Endothelial cell of umbilical vein (primary cell): ENCODE measurements at regions not wholly inside any gene's neighbourhood (a gene's known extent, or its start where the extent isn't known, plus 50 kb on each side); places are given as distances from the start of the nearest gene placed in this dataset.

ENCODE experiments used
- BruUV-seq: library from RNA; stranded (reverse); fragments of 400-500 nt; replicated peaks from 2 replicates; lab custom pipeline; 2021; lab: Mats Ljungman, UMichigan
- CTCF ChIA-PET: fragments of 300-600, 350-600 bp; sonication (Branson Sonifier 250); formaldehyde crosslinking; loops from one replicate; lab custom pipeline; 2021; ENCODE audit warnings: antibody characterized with exemption, inconsistent platforms; lab: Charles Lee
- POLR2A ChIA-PET: fragments of 300-600, 350-600 bp; sonication (Branson Sonifier 250); formaldehyde crosslinking; loops from one replicate; lab custom pipeline; 2021; ENCODE audit warnings: antibody characterized with exemption, inconsistent platforms; lab: Charles Lee
- DNase-seq: peaks from one replicate; pipeline ENCODE4 v3.0.0-alpha.2; 2011; ENCODE audit warnings: low read depth, low spot score
- FAIRE-seq: peaks from 2 replicates; lab custom pipeline; 2011; peaks lifted over from hg19 to GRCh38; lab: Jason Lieb, UNC
- H2AFZ ChIP-seq: 2 replicates; pipeline ENCODE4 v1.6.0; 2012; ENCODE audit warnings: low read depth, low read length, control low read depth, inconsistent platforms
- H3K27ac ChIP-seq: 2 replicates; pipeline ENCODE4 v1.5.1; 2011; ENCODE audit warnings: low read depth, mild to moderate bottlenecking, control low read depth, low read length, moderate library complexity; ENCODE audit not compliant: insufficient read depth
- H3K27me3 ChIP-seq, 2 experiments: 2 replicates each; pipeline versions ENCODE4 v1.6.0 to v1.6.1; 2011; ENCODE audit warnings: low read length in 2 of 2, mixed read lengths in 1 of 2; ENCODE audit not compliant: control insufficient read depth in 2 of 2, insufficient read depth in 2 of 2
- H3K36me3 ChIP-seq, 2 experiments: 2 replicates in 1 of 2; 3 replicates in 1 of 2; pipeline ENCODE4 v1.5.1; 2011; ENCODE audit warnings: low read length in 2 of 2, mild to moderate bottlenecking in 1 of 2, moderate library complexity in 1 of 2; ENCODE audit not compliant: control insufficient read depth in 2 of 2, insufficient read depth in 2 of 2; ENCODE audit errors: extremely low read depth in 1 of 2
- H3K4me1 ChIP-seq: 3 replicates; pipeline ENCODE4 v1.5.1; 2011; ENCODE audit warnings: mild to moderate bottlenecking, low read length; ENCODE audit not compliant: control insufficient read depth, insufficient read depth; ENCODE audit errors: extremely low read depth
- H3K4me2 ChIP-seq: 2 replicates; pipeline ENCODE4 v1.6.1; 2011; ENCODE audit warnings: low read length, control low read depth, mixed read lengths; ENCODE audit not compliant: insufficient read depth
- H3K4me3 ChIP-seq, 3 experiments: fragments of 200-600 bp in 1 of 3; sonication (generic), shearing (Covaris generic) in 1 of 3; replicated peaks in 1 of 3; 2 replicates each; pipeline ENCODE4 v1.5.1; 2011 to 2016; ENCODE audit warnings: control low read depth in 3 of 3, low read length in 3 of 3, mild to moderate bottlenecking in 2 of 3, inconsistent platforms in 1 of 3, low read depth in 1 of 3, moderate library complexity in 1 of 3; ENCODE audit not compliant: insufficient read depth in 1 of 3
- H3K79me2 ChIP-seq: 2 replicates; pipeline ENCODE4 v1.6.0; 2012; ENCODE audit warnings: low read length, inconsistent platforms; ENCODE audit not compliant: control insufficient read depth, insufficient read depth
- H3K9ac ChIP-seq: replicated peaks from 2 replicates; pipeline ENCODE3; 2011; ENCODE audit warnings: low read length, control low read depth; ENCODE audit not compliant: insufficient read depth; ENCODE audit errors: extremely low read depth
- H3K9me1 ChIP-seq: replicated peaks from 3 replicates; pipeline ENCODE4 v1.6.0; 2011; ENCODE audit warnings: mild to moderate bottlenecking, low read length; ENCODE audit not compliant: control insufficient read depth, insufficient read depth; ENCODE audit errors: extremely low read depth
- H3K9me3 ChIP-seq: replicated peaks from 2 replicates; pipeline ENCODE4 v1.5.1; 2012; ENCODE audit warnings: low read length, inconsistent platforms; ENCODE audit not compliant: control insufficient read depth, insufficient read depth
- H4K20me1 ChIP-seq: replicated peaks from 2 replicates; pipeline ENCODE3; 2011; ENCODE audit warnings: mild to moderate bottlenecking, low read length; ENCODE audit not compliant: control insufficient read depth, insufficient read depth; ENCODE audit errors: extremely low read depth
- EZH2 ChIP-seq: IDR thresholded peaks from 2 replicates; pipeline ENCODE4 v1.6.1; 2012; ENCODE audit warnings: borderline replicate concordance, low read depth, mild to moderate bottlenecking, moderate library complexity, low read length, inconsistent platforms; ENCODE audit not compliant: severe bottlenecking
- FOS ChIP-seq: IDR thresholded peaks from 2 replicates; pipeline ENCODE4 v1.6.1; 2011; ENCODE audit warnings: mild to moderate bottlenecking, low read length, moderate library complexity, borderline replicate concordance; ENCODE audit not compliant: insufficient read depth
- GATA2 ChIP-seq: IDR thresholded peaks from 2 replicates; pipeline ENCODE4 v1.7.0; 2011; ENCODE audit warnings: low read depth, mild to moderate bottlenecking, moderate library complexity, mixed read lengths, low read length; ENCODE audit not compliant: insufficient read length, insufficient read depth
- JUN ChIP-seq: IDR thresholded peaks from 2 replicates; pipeline ENCODE4 v1.6.1; 2011; ENCODE audit warnings: borderline replicate concordance, low read depth; ENCODE audit not compliant: insufficient read length, insufficient read depth
- MYC ChIP-seq: IDR thresholded peaks from one replicate; pipeline ENCODE4 v1.6.1; 2011; ENCODE audit warnings: mild to moderate bottlenecking, low read depth, low read length
- POLR2A ChIP-seq: IDR thresholded peaks from 2 replicates; pipeline ENCODE4 v1.6.1; 2012; ENCODE audit warnings: low read depth, mild to moderate bottlenecking, control low read depth, low read length
- POLR2AphosphoS5 ChIP-seq: IDR thresholded peaks from 2 replicates; pipeline ENCODE4 v1.6.1; 2012; ENCODE audit warnings: low read depth, mild to moderate bottlenecking, control low read depth, low read length, moderate library complexity; ENCODE audit not compliant: insufficient read depth
- dilution Hi-C: fragments of 300-500 bp; cut with MboI; formaldehyde crosslinking; loops from one replicate; pipeline ENCODE4 v1.15.0; 2019; ENCODE audit warnings: low sequenced_read_pairs; ENCODE audit not compliant: extremely low pct_ligation_motif_present
- intact Hi-C: fragments of 100-400 bp; cut with micrococcal nuclease; formaldehyde crosslinking; loops from one replicate; pipeline ENCODE4 v1.10.0; 2022
- TF ChIP-seq, protein P1 (sequence below), 2 donors: IDR thresholded peaks; 1 replicate in 1 of 2; 2 replicates in 1 of 2; pipeline ENCODE4 v1.5.1; 2011; ENCODE audit warnings: low read length in 2 of 2, mild to moderate bottlenecking in 2 of 2, moderate library complexity in 2 of 2, control low read depth in 1 of 2, inconsistent platforms in 1 of 2, low read depth in 1 of 2; ENCODE audit not compliant: insufficient read depth in 1 of 2; ENCODE audit errors: extremely low read depth in 1 of 2
- TF ChIP-seq, protein P2 (sequence below): IDR thresholded peaks from 2 replicates; pipeline ENCODE4 v1.6.1; 2011; ENCODE audit not compliant: insufficient read depth, insufficient read length

GRCh38 chr20:19049514-19049913, 162.9 kb upstream of the SLC24A3 start:
- dilution Hi-C loops (no loop called here), intact Hi-C loops (no loop called here)
- TF ChIP-seq JUN (no peak), MYC (no peak), FOS (no peak), EZH2 (no peak), POLR2AphosphoS5 (no peak), POLR2A (no peak), GATA2 (no peak)
- TF ChIP-seq, protein P1, sequence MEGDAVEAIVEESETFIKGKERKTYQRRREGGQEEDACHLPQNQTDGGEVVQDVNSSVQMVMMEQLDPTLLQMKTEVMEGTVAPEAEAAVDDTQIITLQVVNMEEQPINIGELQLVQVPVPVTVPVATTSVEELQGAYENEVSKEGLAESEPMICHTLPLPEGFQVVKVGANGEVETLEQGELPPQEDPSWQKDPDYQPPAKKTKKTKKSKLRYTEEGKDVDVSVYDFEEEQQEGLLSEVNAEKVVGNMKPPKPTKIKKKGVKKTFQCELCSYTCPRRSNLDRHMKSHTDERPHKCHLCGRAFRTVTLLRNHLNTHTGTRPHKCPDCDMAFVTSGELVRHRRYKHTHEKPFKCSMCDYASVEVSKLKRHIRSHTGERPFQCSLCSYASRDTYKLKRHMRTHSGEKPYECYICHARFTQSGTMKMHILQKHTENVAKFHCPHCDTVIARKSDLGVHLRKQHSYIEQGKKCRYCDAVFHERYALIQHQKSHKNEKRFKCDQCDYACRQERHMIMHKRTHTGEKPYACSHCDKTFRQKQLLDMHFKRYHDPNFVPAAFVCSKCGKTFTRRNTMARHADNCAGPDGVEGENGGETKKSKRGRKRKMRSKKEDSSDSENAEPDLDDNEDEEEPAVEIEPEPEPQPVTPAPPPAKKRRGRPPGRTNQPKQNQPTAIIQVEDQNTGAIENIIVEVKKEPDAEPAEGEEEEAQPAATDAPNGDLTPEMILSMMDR (IDR thresholded peaks at IDR 0.05; ENCODE audit: extremely low read depth in 1 of 2, insufficient read depth in 1 of 2, low read depth in 1 of 2, low read length in 2 of 2) = no peak
- TF ChIP-seq, protein P2, sequence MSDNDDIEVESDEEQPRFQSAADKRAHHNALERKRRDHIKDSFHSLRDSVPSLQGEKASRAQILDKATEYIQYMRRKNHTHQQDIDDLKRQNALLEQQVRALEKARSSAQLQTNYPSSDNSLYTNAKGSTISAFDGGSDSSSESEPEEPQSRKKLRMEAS = no peak
- CTCF ChIA-PET = no interaction called here
- Histone ChIP-seq H3K27me3 (no peaks in the 10 kb centered on the region), H3K9me1 (no peaks in the 10 kb centered on the region), H3K9me3 (peaks cover 8% of the 10 kb centered on the region), H3K36me3 (no peaks in the 10 kb centered on the region), H3K4me2 (no peak overlapping the region), H3K4me3 (no peak overlapping the region), H2AFZ (no peak overlapping the region), H3K9ac (no peak overlapping the region), H3K27ac (no peak overlapping the region), H4K20me1 (no peaks in the 10 kb centered on the region), H3K4me1 (no peaks in the 10 kb centered on the region), H3K79me2 (no peaks in the 10 kb centered on the region)
- POLR2A ChIA-PET = no interaction called here
- FAIRE-seq (no peak), DNase-seq (no peak)
- BruUV-seq = no TSS peak
